Anterior cingulate cortex (tissue), 58 donors: ENCODE measurements at regions not wholly inside any gene's neighbourhood (a gene's known extent, or its start where the extent isn't known, plus 50 kb on each side); places are given as distances from the start of the nearest gene placed in this dataset.
"Not testable (repeated sequence)": the region's sequence is repeated elsewhere in the genome, so short reads cannot be mapped to it uniquely, and the experiment has no call there.

Source experiments
- DNase-seq, 58 donors: peaks; one replicate each; lab custom pipeline; 2025; lab: John Stamatoyannopoulos, UW

DNA sequence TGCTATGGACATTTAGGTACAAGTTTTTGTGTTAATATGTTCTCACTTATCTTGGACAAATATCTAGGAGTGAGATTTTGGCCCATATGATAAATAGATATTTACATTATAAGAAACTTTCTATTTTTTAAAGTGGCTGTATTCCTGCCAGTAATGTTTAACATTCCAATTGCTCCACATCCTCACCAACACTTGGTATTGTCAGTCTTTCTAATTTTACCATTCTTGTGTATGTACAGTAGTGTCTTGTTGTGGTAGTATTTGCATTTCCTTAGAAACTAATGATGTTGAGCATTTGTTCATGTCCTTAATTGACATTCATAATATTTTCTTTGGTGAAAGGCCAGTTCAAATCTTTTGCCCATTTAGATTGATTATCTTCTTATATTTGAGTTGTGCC, 171.4 kb upstream of the TSHZ3 start:
- DNase-seq: no peak

DNA sequence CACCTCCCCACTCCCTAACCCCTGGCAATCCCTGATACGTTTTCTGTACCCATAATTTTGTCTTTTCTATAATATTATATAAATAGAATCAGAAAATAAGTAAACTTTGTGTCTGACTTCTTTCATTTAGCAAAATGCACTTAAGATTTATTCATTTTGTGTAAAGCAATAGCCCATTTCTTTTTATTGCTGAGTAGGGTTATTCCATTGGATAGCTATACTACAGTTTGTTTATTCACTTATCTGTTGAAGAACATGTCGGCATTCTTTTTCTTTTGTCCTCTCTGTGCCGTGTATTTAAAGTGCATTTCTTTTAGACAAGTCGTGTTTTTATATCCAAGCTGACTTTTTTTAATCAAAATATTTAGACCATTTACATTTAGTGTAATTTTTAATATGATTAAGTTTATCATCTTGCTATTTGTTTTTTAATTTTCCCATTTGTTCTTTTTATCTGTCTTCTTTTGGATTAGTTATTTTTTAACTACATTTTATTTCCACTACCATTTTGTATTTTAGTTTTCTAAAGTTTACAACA, 176.4 kb upstream of the TSHZ3 start:
- no peak for DNase-seq

DNA sequence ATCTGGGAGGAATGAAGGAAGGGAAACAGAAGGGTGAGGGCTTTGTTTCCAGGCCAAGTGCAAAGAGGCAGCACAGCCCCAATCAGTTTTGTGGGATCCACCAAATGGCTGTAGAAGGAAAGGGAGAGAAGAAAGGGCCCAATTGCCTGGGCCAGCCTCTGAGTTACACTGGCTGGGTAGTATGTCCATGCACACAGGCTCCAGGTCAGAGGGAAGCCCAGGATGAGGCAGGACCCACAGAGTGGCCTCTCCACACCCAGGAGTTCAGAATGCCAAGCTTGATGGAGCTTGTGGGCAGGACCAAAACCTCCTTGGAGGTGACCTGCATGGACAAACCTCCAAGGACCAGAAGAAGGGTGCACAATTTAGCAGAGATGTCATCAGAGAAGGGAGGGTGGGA, 178.2 kb upstream of the TSHZ3 start:
- no peak for DNase-seq

DNA sequence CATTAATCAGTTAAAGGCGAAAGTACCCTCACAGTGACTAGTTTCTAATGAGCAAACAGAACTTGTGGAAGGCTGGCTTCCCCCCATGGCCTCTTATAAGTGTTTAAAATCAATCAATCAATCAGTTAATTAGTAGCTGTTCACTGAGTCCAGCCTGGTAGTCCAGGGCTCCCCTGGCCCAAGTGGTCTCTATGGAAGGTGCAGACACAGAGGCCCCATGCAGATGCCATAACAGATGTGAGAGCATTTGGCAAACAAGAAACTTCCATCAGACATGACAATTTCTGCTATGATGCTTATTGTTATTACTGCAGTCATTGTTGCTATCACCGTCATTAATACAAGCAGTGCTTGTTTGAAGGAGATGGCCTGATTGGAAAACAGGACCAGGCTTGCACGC, 179.0 kb upstream of the TSHZ3 start:
- no peak for DNase-seq

DNA sequence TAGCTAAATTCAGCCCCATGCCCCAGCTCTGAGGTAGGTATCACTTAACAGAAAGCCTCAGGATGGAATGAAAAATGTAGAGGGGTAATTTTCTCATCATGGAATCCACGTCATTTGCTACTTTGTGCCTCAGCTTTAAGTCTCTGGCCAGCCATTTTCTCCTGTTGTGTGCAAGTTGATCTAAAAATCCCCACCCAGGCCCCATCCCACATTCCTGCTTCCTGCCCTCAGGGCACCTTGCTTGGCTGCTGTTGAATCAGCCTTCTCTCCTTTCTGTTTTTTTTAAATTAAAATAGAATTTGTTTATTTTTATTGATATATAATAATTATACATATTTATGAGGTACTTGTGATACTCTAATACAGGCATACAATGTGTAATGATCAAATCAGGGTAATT, 179.9 kb upstream of the TSHZ3 start:
- DNase-seq: no peak

DNA sequence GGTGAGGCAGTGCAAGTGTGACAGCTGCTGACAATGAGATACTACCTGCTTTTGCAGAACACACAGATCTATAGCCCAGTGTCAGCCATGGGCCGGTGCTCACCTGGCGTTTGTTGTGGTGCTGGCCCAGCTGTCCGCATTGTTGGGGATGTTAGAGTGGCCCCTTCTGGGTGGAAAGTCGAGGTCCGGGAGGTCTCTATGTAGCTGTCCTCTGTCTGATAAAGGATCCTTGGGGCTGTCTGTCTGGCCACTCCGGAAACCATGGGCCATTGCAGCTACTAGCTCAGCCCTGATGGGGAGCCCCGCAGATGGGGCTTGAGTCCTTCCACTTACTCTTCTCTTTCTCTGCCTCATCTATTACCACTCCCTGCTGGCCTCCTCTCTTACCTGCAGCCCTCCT, 181.5 kb upstream of the TSHZ3 start:
- no peak for DNase-seq

DNA sequence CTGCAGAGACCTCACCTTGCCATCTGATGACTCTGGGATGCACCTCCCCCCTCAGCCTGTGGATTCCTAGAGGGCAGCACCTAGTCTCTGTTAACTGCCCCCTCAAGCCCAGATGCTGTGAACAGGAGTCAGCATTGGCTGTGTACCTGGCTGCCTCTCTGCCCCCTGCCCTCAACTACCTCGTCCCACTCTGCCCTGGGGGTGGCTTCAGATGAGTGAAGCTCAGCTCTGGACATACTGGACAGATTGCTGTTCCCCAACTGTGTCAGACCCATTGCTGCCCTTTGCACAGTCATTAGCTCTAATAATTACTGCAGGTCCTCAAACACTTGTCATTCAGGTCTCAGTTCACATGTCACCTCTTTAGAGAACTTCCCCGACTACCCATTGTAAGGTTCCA, 182.1 kb upstream of the TSHZ3 start:
- DNase-seq: no peak

DNA sequence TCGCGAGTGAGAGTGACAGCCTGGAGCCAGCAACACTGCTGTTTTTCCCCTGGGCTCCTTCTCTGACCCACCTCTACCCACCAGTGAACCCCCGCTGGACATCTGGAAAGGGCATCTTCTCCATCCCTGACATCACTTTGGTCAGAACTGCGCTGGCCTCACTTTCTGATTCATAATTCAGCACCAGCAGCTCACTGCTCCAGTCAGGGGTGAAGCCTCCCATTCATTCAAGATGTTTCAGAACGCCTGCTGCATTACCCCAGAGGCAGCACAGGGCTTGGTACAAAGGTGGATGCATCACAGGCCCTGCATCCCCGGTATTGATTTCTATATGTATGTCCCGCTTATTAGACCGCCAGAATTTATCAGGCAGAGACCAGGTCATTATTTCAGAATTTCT, 182.8 kb upstream of the TSHZ3 start:
- DNase-seq: no peak

DNA sequence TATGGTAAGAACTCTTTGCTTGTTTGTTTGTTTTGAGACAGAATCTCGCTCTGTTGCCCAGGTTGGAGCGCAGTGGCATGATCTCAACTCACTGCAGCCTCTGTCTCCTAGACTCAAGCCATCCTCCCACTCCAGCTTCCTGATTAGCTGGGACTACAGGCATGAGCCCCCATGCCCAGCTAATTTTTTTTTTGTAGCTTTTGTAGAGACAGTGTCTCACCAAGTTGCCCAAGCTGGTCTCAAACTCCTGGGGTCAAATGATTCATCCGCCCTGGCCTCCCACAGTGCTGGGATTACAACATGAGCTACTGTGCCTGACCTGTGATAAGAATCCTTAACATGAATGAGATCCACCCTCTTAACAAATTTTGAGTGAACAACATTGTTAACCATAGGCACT, 183.9 kb upstream of the TSHZ3 start:
- DNase-seq: no peak

DNA sequence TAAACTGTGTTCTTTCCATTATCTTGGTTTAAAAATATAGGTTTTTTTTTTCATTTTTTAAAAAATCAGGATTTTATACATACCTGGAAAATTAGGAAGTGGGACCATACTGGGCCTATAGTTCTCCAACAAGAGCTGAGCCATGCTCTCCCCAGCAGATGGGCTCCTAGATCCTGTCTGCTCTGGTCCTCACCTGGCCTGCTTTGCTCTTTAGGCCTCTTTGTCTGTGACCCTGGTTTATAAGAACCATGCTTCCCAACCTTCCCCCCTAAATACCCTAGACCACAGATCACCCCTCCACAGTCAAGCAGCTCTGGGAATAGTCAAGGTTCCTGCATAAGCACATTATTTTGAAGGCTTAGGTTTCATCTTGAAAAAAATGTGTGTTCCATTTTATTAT, 185.0 kb upstream of the TSHZ3 start:
- DNase-seq: no peak

DNA sequence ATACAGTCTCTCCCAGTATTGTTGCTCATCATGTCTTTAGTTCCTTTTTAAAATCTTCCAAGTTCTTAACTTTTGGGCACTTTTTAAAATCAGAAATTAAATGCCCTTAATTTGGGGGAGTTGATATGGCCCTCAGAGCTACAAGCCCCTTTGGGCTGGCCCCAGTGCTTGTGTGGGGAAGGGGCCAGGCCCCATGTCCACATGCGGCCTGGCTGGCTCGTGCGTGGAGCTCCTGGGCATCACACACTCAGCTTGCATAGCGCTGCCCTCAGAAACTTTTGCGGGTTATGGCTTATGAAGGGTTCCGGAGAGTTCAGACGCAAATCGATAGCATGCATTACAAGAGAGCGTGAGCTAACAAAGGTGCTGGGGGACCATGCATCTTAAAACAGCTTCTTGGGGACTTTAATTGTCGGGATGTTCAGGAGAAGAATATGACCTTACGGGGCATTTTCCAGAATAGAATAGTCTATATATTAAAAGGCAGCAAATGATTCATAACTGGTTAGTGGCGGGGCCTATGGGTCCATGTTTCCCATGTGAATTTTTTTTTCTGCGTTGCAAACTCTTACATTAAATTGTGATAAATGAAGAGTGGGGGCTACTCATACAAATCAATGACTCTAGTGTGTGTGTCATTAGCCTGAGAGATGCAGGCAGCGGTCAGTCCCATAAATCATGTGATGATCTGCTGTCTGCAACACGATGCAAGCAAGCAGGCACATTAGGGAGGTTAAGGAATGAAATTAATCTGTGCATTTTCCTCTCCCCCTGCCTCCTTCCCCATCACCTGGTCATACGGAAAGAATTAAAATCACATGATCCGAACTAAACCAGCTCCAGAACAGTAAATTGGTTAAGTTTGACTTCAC, 185.8 kb upstream of the TSHZ3 start:
- DNase-seq: no peak

DNA sequence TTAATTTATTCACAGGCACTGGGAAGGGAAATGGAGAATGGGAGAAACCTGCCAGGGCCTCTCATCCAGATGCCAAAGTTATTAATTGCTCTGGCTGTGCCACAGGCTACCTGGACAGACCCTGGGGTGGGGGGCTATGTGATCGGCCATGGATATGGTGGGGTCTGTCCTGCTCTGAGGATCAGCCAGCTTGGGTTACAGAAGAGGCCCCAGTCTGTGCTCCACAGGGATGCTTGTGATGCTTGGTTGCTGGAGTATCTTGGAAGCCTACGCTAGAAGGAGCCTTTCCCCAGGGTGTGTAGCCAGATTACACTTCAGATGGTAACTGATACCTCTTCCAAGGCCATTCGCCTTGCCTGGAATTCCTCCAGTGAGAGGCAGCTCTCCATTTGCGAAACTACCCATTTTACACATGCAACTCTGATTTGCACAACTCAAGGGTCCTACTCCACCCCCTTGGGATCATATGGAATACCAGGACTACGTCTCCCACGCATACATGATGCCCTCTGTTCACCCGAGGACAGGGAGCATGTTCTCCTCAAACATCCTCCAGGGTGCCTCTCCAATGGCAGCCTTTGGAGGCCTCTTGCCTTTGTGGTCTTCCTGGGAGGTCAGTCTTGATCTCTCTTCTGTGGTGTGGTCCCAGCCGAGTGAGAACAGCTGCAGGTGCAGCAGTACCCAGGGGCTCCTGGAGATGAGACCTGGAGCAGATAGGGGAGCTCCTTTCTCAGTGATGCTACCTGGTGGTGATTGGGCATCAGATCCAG, 186.6 kb upstream of the TSHZ3 start:
- DNase-seq: no peak

DNA sequence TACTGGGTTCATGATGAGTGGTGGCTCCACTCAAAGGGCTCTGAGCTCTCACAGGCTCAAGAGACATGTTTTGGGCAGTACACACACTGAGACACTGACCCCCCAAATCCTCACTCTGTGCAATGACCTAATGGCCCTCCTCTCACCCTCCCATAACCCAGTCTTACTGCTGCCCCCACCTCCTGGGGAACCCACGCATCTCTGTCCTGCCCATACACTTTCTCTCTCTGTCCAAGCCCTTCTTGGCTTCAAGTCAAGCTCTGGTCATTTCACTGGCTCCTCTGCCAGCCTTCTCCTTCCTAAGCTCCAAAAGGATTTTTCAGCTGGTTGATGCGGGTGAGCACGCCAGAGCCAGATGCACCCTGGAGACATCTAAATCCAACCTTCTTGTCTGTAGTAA, 187.9 kb upstream of the TSHZ3 start:
- DNase-seq: no peak

DNA sequence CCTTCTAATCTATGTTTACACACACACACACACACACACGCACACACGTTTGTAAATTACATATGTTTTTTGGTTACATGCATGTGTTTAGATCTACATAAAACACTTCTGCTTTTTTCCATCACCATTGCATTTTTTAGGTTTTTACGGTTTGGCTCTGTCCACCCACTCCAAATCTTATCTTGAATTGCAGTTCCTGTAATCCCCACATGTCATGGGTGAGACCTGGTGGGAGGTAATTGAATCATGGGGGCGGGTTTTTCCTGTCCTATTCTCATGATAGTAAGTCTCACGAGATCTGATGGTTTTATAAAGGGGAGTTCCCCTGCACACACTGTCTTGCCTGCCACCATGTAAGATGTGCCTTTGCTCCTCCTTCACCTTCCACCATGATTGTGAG, 188.7 kb upstream of the TSHZ3 start:
- DNase-seq: not testable (repeated sequence)

DNA sequence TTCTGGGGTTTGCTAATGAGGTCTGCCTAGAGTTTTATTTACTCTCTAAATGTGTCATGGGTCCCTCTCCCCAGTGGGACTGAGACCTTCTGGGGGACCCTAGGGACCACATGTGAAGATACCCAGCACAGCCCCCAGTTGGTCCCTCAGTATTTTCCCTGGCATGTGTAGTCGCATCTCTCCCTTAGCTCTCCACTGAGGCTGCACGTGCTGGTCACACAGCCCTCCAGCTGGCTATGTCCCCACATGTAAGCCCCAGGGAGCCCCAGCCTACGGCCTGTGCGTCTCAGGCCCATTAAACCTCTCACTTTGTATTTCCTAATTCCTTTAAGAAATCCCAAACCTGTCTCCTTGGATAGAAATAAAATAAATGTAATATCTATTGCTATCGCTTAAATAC, 189.6 kb upstream of the TSHZ3 start:
- no peak for DNase-seq

DNA sequence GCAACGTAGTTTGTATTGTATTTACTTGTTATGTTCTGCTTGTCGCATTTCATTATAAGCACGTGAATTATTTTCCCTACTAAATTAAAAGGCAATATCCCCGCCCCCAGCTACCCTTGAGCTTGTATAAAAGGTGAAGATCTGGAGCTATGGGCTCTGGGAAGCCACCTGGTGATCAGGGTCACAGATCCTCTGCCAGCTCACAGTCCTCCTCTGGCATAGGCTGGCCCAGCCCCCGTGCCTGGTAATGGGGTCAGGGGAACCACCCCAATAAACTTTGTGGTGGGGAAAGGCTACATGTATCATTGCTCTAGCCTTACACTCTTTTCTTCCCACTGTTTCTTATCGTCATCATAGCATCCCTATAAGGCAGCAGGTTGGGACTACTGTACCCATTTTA, 190.2 kb upstream of the TSHZ3 start:
- DNase-seq: no peak

DNA sequence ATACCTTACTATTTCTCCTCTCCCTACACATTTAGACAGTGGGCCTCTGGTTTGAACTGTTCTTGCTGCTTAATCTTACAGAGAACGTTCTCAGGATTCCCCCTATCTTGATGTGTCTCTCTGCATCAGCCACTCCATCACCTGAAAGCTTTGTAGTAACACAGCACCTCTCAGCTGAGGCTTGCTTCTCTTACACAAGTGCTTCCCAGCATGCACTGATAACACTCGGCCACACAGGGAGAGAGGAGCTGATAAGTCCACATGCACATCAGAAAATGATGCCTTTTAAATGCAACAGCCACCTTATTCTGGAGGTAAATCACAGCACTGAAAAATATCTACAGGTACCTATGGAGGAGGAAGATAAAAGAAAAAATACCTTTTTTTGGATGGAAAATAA, 192.2 kb upstream of the TSHZ3 start:
- no peak for DNase-seq

DNA sequence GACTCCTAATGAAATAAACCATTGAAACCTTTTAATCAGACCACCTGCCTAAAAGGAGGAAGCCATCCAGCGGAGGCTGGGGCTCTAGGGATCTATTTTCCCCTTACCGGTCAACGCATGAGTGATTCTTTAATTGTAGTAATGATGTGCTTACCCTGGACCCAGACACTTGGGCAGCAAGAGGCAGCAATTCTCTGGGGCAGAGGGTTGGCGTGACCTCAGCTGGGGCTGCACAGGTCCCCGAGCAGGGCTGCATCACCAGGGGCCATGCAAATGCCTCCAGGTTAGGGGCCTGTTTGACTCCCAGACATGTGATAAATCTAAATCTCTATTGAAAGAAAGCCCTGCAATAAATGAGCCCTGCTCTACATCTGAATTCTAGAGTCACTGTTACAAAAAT, 194.2 kb upstream of the TSHZ3 start:
- no peak for DNase-seq

DNA sequence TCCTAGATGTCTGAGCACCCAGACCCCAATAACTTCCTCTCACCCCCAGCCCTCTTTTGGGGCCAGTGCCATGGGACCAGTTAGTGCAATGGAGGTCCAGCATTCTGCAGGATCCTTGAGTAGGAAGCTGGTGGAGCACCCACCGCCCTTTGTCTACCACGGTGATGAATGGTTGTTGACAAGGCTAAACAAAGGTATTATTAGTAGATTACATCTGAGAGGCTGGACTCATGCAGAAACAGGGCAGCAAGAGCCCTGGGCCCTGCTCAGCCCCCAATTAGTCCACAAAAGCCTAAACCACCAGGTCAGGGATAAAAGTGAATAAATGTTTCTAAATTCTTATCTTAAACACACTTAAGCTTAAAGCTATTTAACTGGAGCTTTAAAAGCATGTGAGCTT, 196.5 kb upstream of the TSHZ3 start:
- no peak for DNase-seq

DNA sequence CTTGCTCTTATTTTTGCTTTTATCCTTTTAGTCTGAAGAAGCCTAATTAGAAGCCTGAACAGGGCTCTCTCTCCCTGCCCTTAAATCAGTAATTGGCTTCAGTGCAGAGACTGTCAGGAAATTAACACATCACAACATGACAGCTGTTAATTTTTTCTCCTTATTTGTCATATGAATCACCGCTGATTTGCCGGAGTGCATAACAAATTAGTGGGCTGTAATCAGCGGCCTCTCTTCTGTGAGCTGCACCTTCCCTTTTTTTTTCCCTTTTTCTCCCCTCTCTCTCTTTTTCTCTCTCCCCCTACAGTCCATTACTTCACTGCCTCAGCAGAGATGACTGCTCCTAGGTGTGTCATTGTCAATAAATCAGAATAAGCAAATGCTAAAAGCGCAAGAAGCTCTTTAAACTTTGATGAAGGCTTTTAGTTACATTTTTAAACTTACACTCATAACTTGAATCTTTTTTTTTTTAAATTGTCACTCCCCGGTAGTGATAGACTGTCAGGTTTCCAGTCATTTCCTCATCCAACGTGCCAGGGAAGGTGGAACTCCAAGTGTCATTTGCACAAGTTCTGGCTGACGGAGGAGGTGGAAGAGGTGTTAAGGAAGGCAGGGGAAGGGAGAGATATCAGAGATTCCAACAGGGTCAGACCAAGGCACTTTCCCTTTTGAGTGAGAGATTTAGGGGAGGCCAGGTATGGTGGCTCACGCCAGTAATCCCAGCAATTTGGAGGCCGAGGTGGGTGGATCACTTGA, 197.1 kb upstream of the TSHZ3 start:
- no peak for DNase-seq

DNA sequence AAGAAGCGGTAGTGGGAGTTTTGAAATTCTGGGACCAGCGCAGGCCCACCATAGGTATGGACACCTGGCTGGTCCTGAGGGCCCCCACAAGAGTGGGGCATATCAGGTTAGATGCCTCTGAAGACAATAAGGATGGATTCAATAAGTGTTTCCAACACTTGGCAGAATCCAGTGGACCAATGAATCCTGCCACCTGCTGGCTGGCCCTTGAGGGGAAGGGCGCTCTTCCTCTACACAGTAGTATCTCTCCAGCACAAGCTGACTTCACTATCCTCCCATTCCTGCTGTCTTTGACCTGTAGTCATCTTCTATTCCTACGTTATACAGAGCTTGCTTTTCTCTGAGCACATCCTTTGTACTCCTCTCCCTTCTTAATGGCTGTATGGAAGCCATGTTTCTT, 199.7 kb upstream of the TSHZ3 start:
- DNase-seq: no peak
